Omental fat pad (tissue), 3 donors: ENCODE measurements at regions not wholly inside any gene's neighbourhood (a gene's known extent, or its start where the extent isn't known, plus 50 kb on each side); places are given as distances from the start of the nearest gene placed in this dataset.

Experiments used
- ATAC-seq: fragments of 150-250 bp; one replicate; pipeline ENCODE4 v1.9.1; 2016; ENCODE audit warnings: mild to moderate bottlenecking, moderate library complexity; ENCODE audit not compliant: low FRiP score
- DNase-seq: peaks from one replicate; pipeline ENCODE4 v3.0.0-alpha.2; 2019; ENCODE audit warnings: low spot score
- CTCF ChIP-seq, 3 donors: fragments of 450-650 bp; IDR thresholded peaks; one replicate each; pipeline ENCODE4 v1.5.1; 2016 to 2017; ENCODE audit warnings: antibody characterized with exemption in 3 of 3, mild to moderate bottlenecking in 3 of 3, moderate library complexity in 2 of 3

GRCh38 chr1:65486613-65487012, 66.1 kb downstream of the LEPR start:
- TF ChIP-seq CTCF (IDR thresholded peaks at IDR 0.05), result no peak
- ATAC-seq, result no peak
- no peak for DNase-seq

- TF ChIP-seq CTCF (IDR thresholded peaks at IDR 0.05), result no peak
- ATAC-seq (no peak), DNase-seq (no peak)
Measured at GRCh38 chr1:65489481-65489880, 69.0 kb downstream of the LEPR start.

GRCh38 chr1:65490231-65491009, 70.0 kb downstream of the LEPR start:
- ATAC-seq, result no peak
- TF ChIP-seq CTCF (IDR thresholded peaks at IDR 0.05), result no peak
- no peak for DNase-seq

GRCh38 chr1:65491472-65491871, 71.0 kb downstream of the LEPR start:
- DNase-seq, result no peak
- TF ChIP-seq CTCF (IDR thresholded peaks at IDR 0.05), result no peak
- ATAC-seq, result no peak

GRCh38 chr1:65493802-65494201, 73.3 kb downstream of the LEPR start:
- TF ChIP-seq CTCF (IDR thresholded peaks at IDR 0.05), result no peak
- ATAC-seq (no peak), DNase-seq (no peak)

- TF ChIP-seq CTCF (IDR thresholded peaks at IDR 0.05), result no peak
- DNase-seq (no peak), ATAC-seq (no peak)
Measured at GRCh38 chr1:65494671-65495070, 74.2 kb downstream of the LEPR start.

GRCh38 chr1:65495137-65495536, 74.7 kb downstream of the LEPR start:
- no peak for ATAC-seq
- DNase-seq, result no peak
- TF ChIP-seq CTCF (IDR thresholded peaks at IDR 0.05), result no peak
